RPMI7951 (cell line): ENCODE measurements at regions not wholly inside any gene's neighbourhood (a gene's known extent, or its start where the extent isn't known, plus 50 kb on each side); places are given as distances from the start of the nearest gene placed in this dataset.
"Not testable (repeated sequence)": the region's sequence is repeated elsewhere in the genome, so short reads cannot be mapped to it uniquely, and the experiment has no call there.

ENCODE experiments used
- DNase-seq: peaks from one replicate; pipeline ENCODE4 v3.0.0-alpha.2; 2012; ENCODE audit warnings: low read depth

- not testable (repeated sequence) for DNase-seq
Observed at GRCh38 chr7:76851617-76852016, 180.5 kb downstream of the SPDYE17 start.

- DNase-seq: not testable (repeated sequence)
Observed at GRCh38 chr7:76849887-76850563, 182.1 kb downstream of the SPDYE17 start.

GRCh38 chr7:76839879-76840278, 192.3 kb downstream of the SPDYE17 start:
- DNase-seq: not testable (repeated sequence)

GRCh38 chr7:76839214-76839613, 192.9 kb downstream of the SPDYE17 start:
- not testable (repeated sequence) for DNase-seq

- not testable (repeated sequence) for DNase-seq
Observed at GRCh38 chr7:76838357-76838756, 193.8 kb downstream of the SPDYE17 start.

- not testable (repeated sequence) for DNase-seq
Observed at GRCh38 chr7:76829233-76829632, 202.2 kb upstream of the POMZP3 start.

GRCh38 chr7:76826181-76826580, 199.1 kb upstream of the POMZP3 start:
- DNase-seq: not testable (repeated sequence)

- DNase-seq: not testable (repeated sequence)
Observed at GRCh38 chr7:76809856-76810255, 182.8 kb upstream of the POMZP3 start.

- DNase-seq: not testable (repeated sequence)
Observed at GRCh38 chr7:76807588-76808100, 180.6 kb upstream of the POMZP3 start.

- not testable (repeated sequence) for DNase-seq
Observed at GRCh38 chr7:76806460-76806859, 179.4 kb upstream of the POMZP3 start.

GRCh38 chr7:76806010-76806409, 178.9 kb upstream of the POMZP3 start:
- DNase-seq: peak; percentile 38

GRCh38 chr7:76805262-76805661, 178.2 kb upstream of the POMZP3 start:
- DNase-seq: not testable (repeated sequence)

- DNase-seq: not testable (repeated sequence)
Observed at GRCh38 chr7:76797639-76798038, 170.6 kb upstream of the POMZP3 start.

- DNase-seq: not testable (repeated sequence)
Observed at GRCh38 chr7:76780693-76781092, 153.6 kb upstream of the POMZP3 start.

GRCh38 chr7:76774279-76774678, 147.2 kb upstream of the POMZP3 start:
- not testable (repeated sequence) for DNase-seq

GRCh38 chr7:76771980-76772379, 144.9 kb upstream of the POMZP3 start:
- DNase-seq: not testable (repeated sequence)

GRCh38 chr7:76763977-76764376, 136.9 kb upstream of the POMZP3 start:
- not testable (repeated sequence) for DNase-seq

- DNase-seq: peak; percentile 36
Observed at GRCh38 chr7:76760546-76761220, 133.6 kb upstream of the POMZP3 start.

GRCh38 chr7:76739538-76739937, 112.5 kb upstream of the POMZP3 start:
- DNase-seq: not testable (repeated sequence)

- DNase-seq: not testable (repeated sequence)
Observed at GRCh38 chr7:76736724-76737123, 109.6 kb upstream of the POMZP3 start.

GRCh38 chr7:76736091-76736490, 109.0 kb upstream of the POMZP3 start:
- not testable (repeated sequence) for DNase-seq

- not testable (repeated sequence) for DNase-seq
Observed at GRCh38 chr7:76735668-76736067, 108.6 kb upstream of the POMZP3 start.

GRCh38 chr7:76728571-76728974, 101.5 kb upstream of the POMZP3 start:
- not testable (repeated sequence) for DNase-seq
